NCI-H146 treated with DMSO at 0.1 percent for 48 hours (cell line): ENCODE measurements at regions not wholly inside any gene's neighbourhood (a gene's known extent, or its start where the extent isn't known, plus 50 kb on each side); places are given as distances from the start of the nearest gene placed in this dataset.
"Not testable (repeated sequence)": the region's sequence is repeated elsewhere in the genome, so short reads cannot be mapped to it uniquely, and the experiment has no call there.

Source experiments
- DNase-seq: peaks from one replicate; lab custom pipeline; 2025; ENCODE audit not compliant: unreplicated experiment; lab: John Stamatoyannopoulos, UW

- DNase-seq = no peak
Measured at GRCh38 chr15:67918205-67918861, 78.5 kb upstream of the RNU6-1 start.

- DNase-seq = no peak
Measured at GRCh38 chr15:67920524-67921240, 80.8 kb upstream of the RNU6-1 start.

- DNase-seq = no peak
Measured at GRCh38 chr15:67922106-67922675, 82.3 kb upstream of the RNU6-1 start.

- peak; percentile 94 for DNase-seq
Measured at GRCh38 chr15:67922971-67923945, 83.4 kb upstream of the RNU6-1 start.

GRCh38 chr15:67924359-67924974, 84.6 kb upstream of the RNU6-1 start:
- no peak for DNase-seq

GRCh38 chr15:67925182-67925581, 85.3 kb upstream of the RNU6-1 start:
- no peak for DNase-seq

- DNase-seq = no peak
Measured at GRCh38 chr15:67927501-67928168, 87.8 kb upstream of the RNU6-1 start.

GRCh38 chr15:67928666-67929065, 88.8 kb upstream of the RNU6-1 start:
- no peak for DNase-seq

GRCh38 chr15:67930720-67931119, 90.9 kb upstream of the RNU6-1 start:
- DNase-seq = no peak

GRCh38 chr15:67931861-67932260, 92.0 kb upstream of the RNU6-1 start:
- DNase-seq = no peak

- not testable (repeated sequence) for DNase-seq
Measured at GRCh38 chr15:67934126-67934525, 94.3 kb upstream of the RNU6-1 start.

- DNase-seq = no peak
Measured at GRCh38 chr15:67935244-67935643, 95.4 kb upstream of the RNU6-1 start.

GRCh38 chr15:67936258-67936657, 96.4 kb upstream of the RNU6-1 start:
- DNase-seq = no peak

- DNase-seq = no peak
Measured at GRCh38 chr15:67937153-67937761, 97.4 kb upstream of the RNU6-1 start.

GRCh38 chr15:67939179-67939578, 99.3 kb upstream of the RNU6-1 start:
- not testable (repeated sequence) for DNase-seq

- not testable (repeated sequence) for DNase-seq
Measured at GRCh38 chr15:67939588-67940323, 99.9 kb upstream of the RNU6-1 start.

GRCh38 chr15:67940324-67940719, 100.5 kb upstream of the RNU6-1 start:
- no peak for DNase-seq

GRCh38 chr15:67941648-67942310, 101.9 kb upstream of the RNU6-1 start:
- DNase-seq = no peak

GRCh38 chr15:67943475-67943874, 103.6 kb upstream of the RNU6-1 start:
- no peak for DNase-seq
